Mucosa of descending colon (tissue), 3 donors: ENCODE measurements at regions not wholly inside any gene's neighbourhood (a gene's known extent, or its start where the extent isn't known, plus 50 kb on each side); places are given as distances from the start of the nearest gene placed in this dataset.
A peak's percentile ranks its signal among the peaks of the same experiment; 100 is the strongest.

Source experiments
- ATAC-seq: fragments of 200-7000 bp; cut with Tn5 transposase; one replicate; pipeline ENCODE4 v1.9.1; 2020; ENCODE audit warnings: mild to moderate bottlenecking, moderate library complexity
- DNase-seq, 3 donors: peaks; one replicate each; pipeline ENCODE4 v3.0.0-alpha.2; 2020
- H3K36me3 ChIP-seq: fragments of 200-600 bp; one replicate; pipeline ENCODE4 v1.8.0; 2021; ENCODE audit warnings: low read depth, mild to moderate bottlenecking
- H3K4me1 ChIP-seq: fragments of 200-600 bp; one replicate; pipeline ENCODE4 v1.8.0; 2021; ENCODE audit warnings: low read depth, mild to moderate bottlenecking
- H3K4me3 ChIP-seq: fragments of 200-600 bp; one replicate; pipeline ENCODE4 v1.8.0; 2021; ENCODE audit warnings: mild to moderate bottlenecking
- H3K9me3 ChIP-seq: fragments of 200-600 bp; one replicate; pipeline ENCODE4 v1.8.0; 2021; ENCODE audit warnings: mild to moderate bottlenecking
- intact Hi-C, 2 donors: fragments of 100-400 bp; cut with DNase I in 1 of 2; cut with micrococcal nuclease in 1 of 2; formaldehyde crosslinking; loops; one replicate each; pipeline versions ENCODE4 v1.11.0 to v1.11.1; 2022; cut with DNase I, micrococcal nuclease
- TF ChIP-seq, protein P1 (sequence below): fragments of 200-600 bp; IDR thresholded peaks from one replicate; pipeline ENCODE4 v1.8.0; 2022; ENCODE audit warnings: antibody characterized with exemption, mild to moderate bottlenecking
- donor health status: DM: no; HTN: no; CAD: no; lungs with moderate emphysema.
- donor health status: DM: no; HTN: no; CAD: no.
- donor health status: DM: no; HTN: yes; CAD: no.

DNA sequence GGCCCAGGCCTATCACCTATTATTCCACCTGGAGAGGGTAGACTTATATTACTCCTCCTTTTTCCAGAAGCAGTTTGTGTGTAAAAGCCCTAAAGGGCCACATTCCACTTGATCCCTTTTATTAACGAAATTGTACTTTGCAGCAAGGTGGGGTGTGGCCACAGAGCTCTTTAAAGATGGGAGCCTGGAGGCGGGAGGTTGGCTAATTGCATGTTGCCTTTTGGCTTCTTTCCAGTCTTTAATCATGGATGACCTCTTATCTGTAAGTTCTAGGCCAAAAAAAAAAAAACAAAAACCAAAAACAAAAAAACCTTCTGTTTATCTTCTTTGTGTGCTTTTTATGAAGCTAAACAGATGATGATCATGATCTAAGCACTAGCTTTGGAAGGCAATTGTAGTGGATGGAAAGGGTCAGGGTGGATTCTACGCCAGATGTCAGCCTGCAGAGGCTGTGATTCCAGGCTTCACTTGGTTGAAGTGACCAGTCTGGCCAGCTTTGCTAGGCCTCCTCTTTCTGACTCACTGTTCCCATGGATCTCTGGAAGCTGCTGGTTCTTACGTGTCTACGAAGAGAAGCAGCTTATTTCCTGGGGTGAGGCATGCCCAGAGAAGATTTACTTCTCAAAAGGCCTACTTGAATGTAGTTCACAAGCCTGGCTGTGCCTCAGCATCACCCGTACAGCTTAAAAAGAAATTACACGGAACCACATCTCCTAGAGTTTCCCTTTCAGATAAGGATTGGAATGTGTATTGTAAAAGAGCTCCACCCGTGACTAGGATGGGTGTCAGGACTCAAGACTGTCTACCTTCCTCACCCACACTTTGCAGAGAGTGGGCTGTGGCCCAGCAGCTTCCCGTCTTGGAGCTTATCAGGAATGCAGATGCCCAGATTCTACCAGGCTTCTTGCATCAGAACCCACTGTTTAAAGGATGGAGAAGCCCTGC, 330.9 kb upstream of the C2CD4B start:
- H3K4me3 ChIP-seq: no peak overlapping the region
- H3K9me3 ChIP-seq: no peaks in the 10 kb centered on the region
- no peaks in the 10 kb centered on the region for H3K36me3 ChIP-seq
- intact Hi-C loops: no loop called here
- DNase-seq: peak in 1 of 3 donors; percentile 33
- TF ChIP-seq, protein P1, sequence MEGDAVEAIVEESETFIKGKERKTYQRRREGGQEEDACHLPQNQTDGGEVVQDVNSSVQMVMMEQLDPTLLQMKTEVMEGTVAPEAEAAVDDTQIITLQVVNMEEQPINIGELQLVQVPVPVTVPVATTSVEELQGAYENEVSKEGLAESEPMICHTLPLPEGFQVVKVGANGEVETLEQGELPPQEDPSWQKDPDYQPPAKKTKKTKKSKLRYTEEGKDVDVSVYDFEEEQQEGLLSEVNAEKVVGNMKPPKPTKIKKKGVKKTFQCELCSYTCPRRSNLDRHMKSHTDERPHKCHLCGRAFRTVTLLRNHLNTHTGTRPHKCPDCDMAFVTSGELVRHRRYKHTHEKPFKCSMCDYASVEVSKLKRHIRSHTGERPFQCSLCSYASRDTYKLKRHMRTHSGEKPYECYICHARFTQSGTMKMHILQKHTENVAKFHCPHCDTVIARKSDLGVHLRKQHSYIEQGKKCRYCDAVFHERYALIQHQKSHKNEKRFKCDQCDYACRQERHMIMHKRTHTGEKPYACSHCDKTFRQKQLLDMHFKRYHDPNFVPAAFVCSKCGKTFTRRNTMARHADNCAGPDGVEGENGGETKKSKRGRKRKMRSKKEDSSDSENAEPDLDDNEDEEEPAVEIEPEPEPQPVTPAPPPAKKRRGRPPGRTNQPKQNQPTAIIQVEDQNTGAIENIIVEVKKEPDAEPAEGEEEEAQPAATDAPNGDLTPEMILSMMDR: no peak
- peak; percentile 60 for ATAC-seq
- no peaks in the 10 kb centered on the region for H3K4me1 ChIP-seq

DNA sequence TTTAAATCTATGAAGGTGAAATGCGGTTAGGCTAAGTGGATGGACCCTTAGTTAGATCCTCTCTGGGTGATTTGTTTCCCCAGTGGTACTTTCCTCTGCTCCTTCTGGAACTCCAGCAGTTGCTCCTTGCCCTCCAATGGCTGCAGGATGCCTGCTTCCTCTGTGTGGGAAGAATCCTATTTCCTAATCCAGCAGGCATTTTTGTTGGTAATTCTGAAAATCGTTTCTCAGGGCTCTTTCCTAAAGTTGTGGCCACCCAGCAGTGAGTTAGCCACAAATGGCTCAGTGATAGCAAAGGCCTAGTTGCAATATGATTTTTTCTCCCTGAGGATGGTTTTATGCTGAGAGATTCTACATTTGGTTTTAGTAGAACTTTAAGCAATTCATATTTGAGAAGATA, 332.3 kb upstream of the C2CD4B start:
- TF ChIP-seq, protein P1: no peak
- no peak for DNase-seq
- intact Hi-C loops: no loop called here
- Histone ChIP-seq H3K4me3 (no peak overlapping the region), H3K4me1 (no peaks in the 10 kb centered on the region), H3K36me3 (no peaks in the 10 kb centered on the region), H3K9me3 (no peaks in the 10 kb centered on the region)
- ATAC-seq: no peak

DNA sequence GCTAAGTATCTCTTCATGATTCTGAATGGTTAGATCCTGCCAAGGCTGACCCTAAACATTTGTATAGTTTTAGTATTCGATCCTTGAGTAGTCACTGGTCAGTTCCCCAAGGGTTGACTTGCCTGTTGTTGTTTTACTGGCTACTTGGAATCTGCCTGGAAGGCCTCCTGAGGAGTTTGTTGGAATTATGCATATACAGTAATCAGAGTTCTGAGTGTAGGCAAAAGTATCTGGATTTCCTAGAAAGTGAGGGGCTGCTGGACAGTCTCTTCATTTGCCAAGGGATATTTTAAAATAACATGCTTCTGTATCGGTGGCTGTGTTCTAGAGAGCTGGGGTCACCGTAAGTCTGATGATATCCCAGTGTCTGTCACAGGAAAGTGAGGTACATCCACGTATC, 333.2 kb upstream of the C2CD4B start:
- ATAC-seq: no peak
- Histone ChIP-seq H3K36me3 (no peaks in the 10 kb centered on the region), H3K4me1 (no peaks in the 10 kb centered on the region), H3K9me3 (no peaks in the 10 kb centered on the region), H3K4me3 (no peak overlapping the region)
- TF ChIP-seq, protein P1: no peak
- DNase-seq: no peak
- intact Hi-C loops: no loop called here

DNA sequence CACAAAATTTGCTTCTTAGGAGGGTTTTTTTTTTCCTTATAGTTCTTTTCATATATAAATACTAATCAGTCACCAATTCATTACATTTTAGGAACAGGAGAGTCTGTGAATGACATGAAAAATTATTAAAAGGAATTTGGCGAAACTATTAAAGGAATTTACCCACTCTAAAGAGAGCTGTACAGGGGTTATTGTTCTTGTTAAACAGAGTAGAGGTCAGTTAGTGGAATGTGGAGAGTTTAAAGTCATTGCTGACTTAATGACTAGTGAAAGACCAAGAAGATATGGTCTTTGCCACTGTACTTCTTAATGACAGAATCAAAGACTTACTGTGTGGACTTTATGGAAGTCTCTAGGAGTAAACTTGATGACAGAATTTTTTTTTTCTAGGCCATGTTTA, 333.6 kb upstream of the C2CD4B start:
- Histone ChIP-seq H3K36me3 (no peaks in the 10 kb centered on the region), H3K4me3 (no peak overlapping the region), H3K4me1 (no peaks in the 10 kb centered on the region), H3K9me3 (no peaks in the 10 kb centered on the region)
- TF ChIP-seq, protein P1: no peak
- intact Hi-C loops: no loop called here
- no peak for ATAC-seq
- DNase-seq: no peak

DNA sequence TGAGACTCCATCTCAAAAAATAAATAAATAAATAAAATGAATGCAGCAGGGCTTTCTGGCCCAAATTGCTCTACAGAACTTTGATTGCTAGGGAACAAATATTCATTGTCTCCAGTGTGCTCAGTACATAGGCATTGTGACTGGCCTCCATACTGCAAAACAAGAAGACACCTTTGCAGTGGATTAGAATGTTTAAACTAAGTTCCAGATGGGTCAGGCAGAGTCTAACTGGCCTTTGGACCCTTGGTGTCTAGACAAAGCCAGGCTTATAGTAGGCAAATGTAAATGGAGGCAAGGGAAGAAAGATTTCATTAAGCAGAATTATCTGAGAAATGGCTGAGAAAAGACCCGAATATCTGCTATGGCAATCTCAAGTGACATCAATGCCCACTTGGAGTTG, 335.2 kb upstream of the C2CD4B start:
- DNase-seq (no peak), ATAC-seq (no peak)
- intact Hi-C loops: no loop called here

More for the DNA sequence above, 335.2 kb upstream of the C2CD4B start:
- H3K4me1 ChIP-seq: no peaks in the 10 kb centered on the region
- no peaks in the 10 kb centered on the region for H3K36me3 ChIP-seq
- TF ChIP-seq, protein P1: no peak
- H3K9me3 ChIP-seq: no peaks in the 10 kb centered on the region
- H3K4me3 ChIP-seq: no peak overlapping the region
